ENCODE measurements at regions not wholly inside any gene's neighbourhood (a gene's known extent, or its start where the extent isn't known, plus 50 kb on each side); places are given as distances from the start of the nearest gene placed in this dataset.

- TF ChIP-seq, protein P1, sequence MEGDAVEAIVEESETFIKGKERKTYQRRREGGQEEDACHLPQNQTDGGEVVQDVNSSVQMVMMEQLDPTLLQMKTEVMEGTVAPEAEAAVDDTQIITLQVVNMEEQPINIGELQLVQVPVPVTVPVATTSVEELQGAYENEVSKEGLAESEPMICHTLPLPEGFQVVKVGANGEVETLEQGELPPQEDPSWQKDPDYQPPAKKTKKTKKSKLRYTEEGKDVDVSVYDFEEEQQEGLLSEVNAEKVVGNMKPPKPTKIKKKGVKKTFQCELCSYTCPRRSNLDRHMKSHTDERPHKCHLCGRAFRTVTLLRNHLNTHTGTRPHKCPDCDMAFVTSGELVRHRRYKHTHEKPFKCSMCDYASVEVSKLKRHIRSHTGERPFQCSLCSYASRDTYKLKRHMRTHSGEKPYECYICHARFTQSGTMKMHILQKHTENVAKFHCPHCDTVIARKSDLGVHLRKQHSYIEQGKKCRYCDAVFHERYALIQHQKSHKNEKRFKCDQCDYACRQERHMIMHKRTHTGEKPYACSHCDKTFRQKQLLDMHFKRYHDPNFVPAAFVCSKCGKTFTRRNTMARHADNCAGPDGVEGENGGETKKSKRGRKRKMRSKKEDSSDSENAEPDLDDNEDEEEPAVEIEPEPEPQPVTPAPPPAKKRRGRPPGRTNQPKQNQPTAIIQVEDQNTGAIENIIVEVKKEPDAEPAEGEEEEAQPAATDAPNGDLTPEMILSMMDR (IDR thresholded peaks at IDR 0.05; ENCODE audit: extremely low read depth, insufficient read depth, missing control alignments), result no peak
- no peak for DNase-seq (ENCODE audit: low spot score)
- in situ Hi-C loops (cut with MboI; ENCODE audit: low pct_unique_long_range_greater_than_20kb, low sequenced_read_pairs, unreplicated experiment), result no loop called here
Observed at GRCh38 chr10:21158301-21158700, 261.2 kb upstream of the NEBL start.

- in situ Hi-C loops (cut with MboI; ENCODE audit: low pct_unique_long_range_greater_than_20kb, low sequenced_read_pairs, unreplicated experiment), result no loop called here
- DNase-seq (ENCODE audit: low spot score), result no peak
- TF ChIP-seq, protein P1 (IDR thresholded peaks at IDR 0.05; ENCODE audit: extremely low read depth, insufficient read depth, missing control alignments), result no peak
Observed at GRCh38 chr10:21157664-21158063, 260.6 kb upstream of the NEBL start.

- DNase-seq (ENCODE audit: low spot score), result no peak
- in situ Hi-C loops (cut with MboI; ENCODE audit: low pct_unique_long_range_greater_than_20kb, low sequenced_read_pairs, unreplicated experiment), result no loop called here
- TF ChIP-seq, protein P1 (IDR thresholded peaks at IDR 0.05; ENCODE audit: extremely low read depth, insufficient read depth, missing control alignments), result no peak
Observed at GRCh38 chr10:21150166-21150565, 253.1 kb upstream of the NEBL start.

GRCh38 chr10:21146436-21146789 is 249.3 kb upstream of the NEBL start:
- TF ChIP-seq, protein P1 (IDR thresholded peaks at IDR 0.05; ENCODE audit: extremely low read depth, insufficient read depth, missing control alignments), result no peak

DNA sequence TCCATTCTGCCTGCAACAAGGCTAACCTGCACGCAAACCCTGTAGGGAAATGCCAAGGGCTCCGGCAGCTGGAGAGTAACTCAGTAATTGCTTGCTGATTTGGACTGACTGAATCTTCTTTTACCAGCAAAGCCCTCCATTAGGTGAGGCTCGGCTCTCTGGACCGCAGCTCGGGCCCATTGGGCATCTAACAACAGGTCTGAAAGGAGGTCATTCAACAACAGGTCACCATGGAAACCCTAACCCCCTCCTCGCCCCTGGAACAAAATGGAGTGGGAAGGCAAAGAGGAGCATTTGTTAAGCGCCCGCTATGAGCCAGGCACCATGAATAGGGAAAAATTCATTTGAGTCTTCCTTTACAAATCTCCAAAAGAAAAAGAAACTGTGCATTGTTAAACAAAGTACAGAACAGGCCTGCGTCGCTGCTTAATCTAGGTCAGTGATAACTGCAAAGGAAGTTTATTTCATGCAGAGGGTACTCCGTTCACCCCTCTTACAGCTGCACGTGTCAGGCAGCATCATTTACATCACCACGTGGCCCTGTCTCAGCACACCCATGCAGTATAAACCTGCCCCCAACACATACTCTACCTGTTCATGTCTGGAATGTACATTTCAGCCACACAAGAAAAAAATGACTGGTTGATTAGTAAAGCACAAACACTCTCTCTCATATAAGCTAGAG is 248.8 kb upstream of the NEBL start:
- no peak for DNase-seq (ENCODE audit: low spot score)
- TF ChIP-seq, protein P1 (IDR thresholded peaks at IDR 0.05; ENCODE audit: extremely low read depth, insufficient read depth, missing control alignments), result no peak
- in situ Hi-C loops (cut with MboI; ENCODE audit: low pct_unique_long_range_greater_than_20kb, low sequenced_read_pairs, unreplicated experiment), result no loop called here

More at GRCh38 chr10:21146436-21146789, 249.3 kb upstream of the NEBL start:
- no peak for DNase-seq (ENCODE audit: low spot score)
- in situ Hi-C loops (cut with MboI; ENCODE audit: low pct_unique_long_range_greater_than_20kb, low sequenced_read_pairs, unreplicated experiment), result no loop called here

- in situ Hi-C loops (cut with MboI; ENCODE audit: low pct_unique_long_range_greater_than_20kb, low sequenced_read_pairs, unreplicated experiment), result no loop called here
- TF ChIP-seq, protein P1 (IDR thresholded peaks at IDR 0.05; ENCODE audit: extremely low read depth, insufficient read depth, missing control alignments), result no peak
- DNase-seq (ENCODE audit: low spot score), result no peak
Observed at GRCh38 chr10:21144047-21144446, 246.9 kb upstream of the NEBL start.

Data from GM13977 (cell line).